ENCODE measurements at regions not wholly inside any gene's neighbourhood (a gene's known extent, or its start where the extent isn't known, plus 50 kb on each side); places are given as distances from the start of the nearest gene placed in this dataset.
"Not testable (repeated sequence)": the region's sequence is repeated elsewhere in the genome, so short reads cannot be mapped to it uniquely, and the experiment has no call there.

- DNase-seq (ENCODE audit: low read depth, low spot score), result no peak
- in situ Hi-C loops (cut with HindIII; ENCODE audit: low pct_unique_long_range_greater_than_20kb, low sequenced_read_pairs), result no loop called here
Measured at GRCh38 chr3:106048946-106049481, 180.2 kb upstream of the CBLB start.

- peak; percentile 76 for DNase-seq (ENCODE audit: low read depth, low spot score)
- in situ Hi-C loops (cut with HindIII; ENCODE audit: low pct_unique_long_range_greater_than_20kb, low sequenced_read_pairs), result no loop called here
Measured at GRCh38 chr3:106049821-106050220, 181.0 kb upstream of the CBLB start.

GRCh38 chr3:106056931-106057330, 188.1 kb upstream of the CBLB start:
- in situ Hi-C loops (cut with HindIII; ENCODE audit: low pct_unique_long_range_greater_than_20kb, low sequenced_read_pairs), result no loop called here
- DNase-seq (ENCODE audit: low read depth, low spot score), result no peak

- in situ Hi-C loops (cut with HindIII; ENCODE audit: low pct_unique_long_range_greater_than_20kb, low sequenced_read_pairs), result no loop called here
- no peak for DNase-seq (ENCODE audit: low read depth, low spot score)
Measured at GRCh38 chr3:106058475-106058874, 189.7 kb upstream of the CBLB start.

- in situ Hi-C loops (cut with HindIII; ENCODE audit: low pct_unique_long_range_greater_than_20kb, low sequenced_read_pairs), result no loop called here
- DNase-seq (ENCODE audit: low read depth, low spot score), result no peak
Measured at GRCh38 chr3:106059953-106060517, 191.2 kb upstream of the CBLB start.

- in situ Hi-C loops (cut with HindIII; ENCODE audit: low pct_unique_long_range_greater_than_20kb, low sequenced_read_pairs), result no loop called here
- no peak for DNase-seq (ENCODE audit: low read depth, low spot score)
Measured at GRCh38 chr3:106063909-106064308, 195.1 kb upstream of the CBLB start.

- in situ Hi-C loops (cut with HindIII; ENCODE audit: low pct_unique_long_range_greater_than_20kb, low sequenced_read_pairs), result no loop called here
- DNase-seq (ENCODE audit: low read depth, low spot score), result no peak
Measured at GRCh38 chr3:106065831-106066230, 197.0 kb upstream of the CBLB start.

- in situ Hi-C loops (cut with HindIII; ENCODE audit: low pct_unique_long_range_greater_than_20kb, low sequenced_read_pairs), result no loop called here
- DNase-seq (ENCODE audit: low read depth, low spot score), result no peak
Measured at GRCh38 chr3:106067711-106068110, 198.9 kb upstream of the CBLB start.

- no peak for DNase-seq (ENCODE audit: low read depth, low spot score)
- in situ Hi-C loops (cut with HindIII; ENCODE audit: low pct_unique_long_range_greater_than_20kb, low sequenced_read_pairs), result no loop called here
Measured at GRCh38 chr3:106068381-106068780, 199.6 kb upstream of the CBLB start.

- no peak for DNase-seq (ENCODE audit: low read depth, low spot score)
Measured at GRCh38 chr3:106068795-106069194, 200.0 kb upstream of the CBLB start.

GRCh38 chr3:106070187-106070586, 201.4 kb upstream of the CBLB start:
- no peak for DNase-seq (ENCODE audit: low read depth, low spot score)
- in situ Hi-C loops (cut with HindIII; ENCODE audit: low pct_unique_long_range_greater_than_20kb, low sequenced_read_pairs), result no loop called here

More at GRCh38 chr3:106068795-106069194, 200.0 kb upstream of the CBLB start:
- in situ Hi-C loops (cut with HindIII; ENCODE audit: low pct_unique_long_range_greater_than_20kb, low sequenced_read_pairs), result no loop called here

- in situ Hi-C loops (cut with HindIII; ENCODE audit: low pct_unique_long_range_greater_than_20kb, low sequenced_read_pairs), result no loop called here
- no peak for DNase-seq (ENCODE audit: low read depth, low spot score)
Measured at GRCh38 chr3:106071306-106071705, 202.5 kb upstream of the CBLB start.

GRCh38 chr3:106072596-106072995, 203.8 kb upstream of the CBLB start:
- DNase-seq (ENCODE audit: low read depth, low spot score); in situ Hi-C loops (cut with HindIII; ENCODE audit: low pct_unique_long_range_greater_than_20kb, low sequenced_read_pairs): not testable (repeated sequence)

GRCh38 chr3:106073806-106074205, 205.0 kb upstream of the CBLB start:
- DNase-seq (ENCODE audit: low read depth, low spot score); in situ Hi-C loops (cut with HindIII; ENCODE audit: low pct_unique_long_range_greater_than_20kb, low sequenced_read_pairs): not testable (repeated sequence)

GRCh38 chr3:106075731-106076130, 206.9 kb upstream of the CBLB start:
- in situ Hi-C loops (cut with HindIII; ENCODE audit: low pct_unique_long_range_greater_than_20kb, low sequenced_read_pairs); DNase-seq (ENCODE audit: low read depth, low spot score): not testable (repeated sequence)

- no peak for DNase-seq (ENCODE audit: low read depth, low spot score)
- in situ Hi-C loops (cut with HindIII; ENCODE audit: low pct_unique_long_range_greater_than_20kb, low sequenced_read_pairs), result no loop called here
Measured at GRCh38 chr3:106078635-106079034, 209.8 kb upstream of the CBLB start.

- DNase-seq (ENCODE audit: low read depth, low spot score), result no peak
- in situ Hi-C loops (cut with HindIII; ENCODE audit: low pct_unique_long_range_greater_than_20kb, low sequenced_read_pairs), result no loop called here
Measured at GRCh38 chr3:106082616-106083015, 213.8 kb upstream of the CBLB start.

GRCh38 chr3:106083207-106083606, 214.4 kb upstream of the CBLB start:
- in situ Hi-C loops (cut with HindIII; ENCODE audit: low pct_unique_long_range_greater_than_20kb, low sequenced_read_pairs), result no loop called here
- peak; percentile 22 for DNase-seq (ENCODE audit: low read depth, low spot score)

GRCh38 chr3:106083854-106084253, 215.0 kb upstream of the CBLB start:
- in situ Hi-C loops (cut with HindIII; ENCODE audit: low pct_unique_long_range_greater_than_20kb, low sequenced_read_pairs), result no loop called here
- no peak for DNase-seq (ENCODE audit: low read depth, low spot score)

- in situ Hi-C loops (cut with HindIII; ENCODE audit: low pct_unique_long_range_greater_than_20kb, low sequenced_read_pairs), result no loop called here
- peak; percentile 24 for DNase-seq (ENCODE audit: low read depth, low spot score)
Measured at GRCh38 chr3:106086038-106086437, 217.2 kb upstream of the CBLB start.

Measured in SK-MEL-5 (cell line).